ENCODE measurements at regions not wholly inside any gene's neighbourhood (a gene's known extent, or its start where the extent isn't known, plus 50 kb on each side); places are given as distances from the start of the nearest gene placed in this dataset.

- no peak for TF ChIP-seq CTCF (IDR thresholded peaks at IDR 0.05)
- no peak for TF ChIP-seq ZNF317 (CRISPR knock-in tag; IDR thresholded peaks at IDR 0.05; ENCODE audit: borderline replicate concordance, low read depth)
- no peak for TF ChIP-seq ETV6 (CRISPR knock-in tag; IDR thresholded peaks at IDR 0.05)
- TF ChIP-seq ATF1 (CRISPR knock-in tag; IDR thresholded peaks at IDR 0.05): no peak
- TF ChIP-seq JUN (CRISPR knock-in tag; IDR thresholded peaks at IDR 0.05): no peak
- TF ChIP-seq NR2C2 (CRISPR knock-in tag; IDR thresholded peaks at IDR 0.05): no peak
- TF ChIP-seq CBFB (CRISPR knock-in tag; IDR thresholded peaks at IDR 0.05; ENCODE audit: low read depth): no peak
- no peak for TF ChIP-seq MXD4 (CRISPR knock-in tag; IDR thresholded peaks at IDR 0.05; ENCODE audit: borderline replicate concordance)
Observed at GRCh38 chr13:30034458-30034795, 184.0 kb upstream of the UBL3 start.
